HUES48 (cell line): ENCODE measurements at regions not wholly inside any gene's neighbourhood (a gene's known extent, or its start where the extent isn't known, plus 50 kb on each side); places are given as distances from the start of the nearest gene placed in this dataset.

Experiments used
- H3K27ac ChIP-seq: one replicate; pipeline ENCODE4 v1.7.0; 2013; ENCODE audit warnings: low read depth, low read length, inconsistent platforms
- H3K27me3 ChIP-seq: 2 replicates; pipeline ENCODE4 v1.6.1; 2013; ENCODE audit warnings: mild to moderate bottlenecking, low read length; ENCODE audit not compliant: control insufficient read depth, insufficient read depth
- H3K36me3 ChIP-seq: 2 replicates; pipeline ENCODE4 v1.6.1; 2013; ENCODE audit warnings: low read length; ENCODE audit not compliant: control insufficient read depth, insufficient read depth
- H3K4me1 ChIP-seq: 2 replicates; pipeline ENCODE4 v1.6.1; 2013; ENCODE audit warnings: mild to moderate bottlenecking, low read length; ENCODE audit not compliant: control insufficient read depth, insufficient read depth
- H3K4me3 ChIP-seq: 2 replicates; pipeline ENCODE4 v1.5.1; 2013; ENCODE audit warnings: mild to moderate bottlenecking, low read depth, low read length
- H3K9ac ChIP-seq: 2 replicates; pipeline ENCODE4 v1.6.1; 2013; ENCODE audit warnings: mild to moderate bottlenecking, low read depth, low read length, moderate library complexity
- H3K9me3 ChIP-seq: 2 replicates; pipeline ENCODE4 v1.6.1; 2013; ENCODE audit warnings: low read length; ENCODE audit not compliant: control insufficient read depth, insufficient read depth

DNA sequence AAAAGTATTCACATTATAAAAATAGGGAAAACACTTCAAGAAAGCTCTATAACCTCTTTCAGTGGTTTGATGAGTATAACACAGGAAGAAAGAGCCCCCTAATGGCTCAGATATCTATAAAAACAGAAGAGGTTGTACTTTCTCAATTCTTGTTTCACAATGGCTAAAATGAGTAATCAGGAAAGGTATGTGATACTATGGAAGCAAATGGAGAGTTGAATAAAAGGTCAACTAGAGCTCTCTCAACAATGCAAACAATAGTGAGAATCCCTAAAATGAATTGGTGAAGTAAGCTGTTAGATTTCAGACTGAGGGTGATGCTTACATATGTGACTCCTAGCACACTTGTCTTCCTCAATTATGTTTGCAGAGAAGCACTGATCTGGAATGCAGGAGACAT lies 584.6 kb upstream of the CDH18 start:
- no peaks in the 10 kb centered on the region for H3K36me3 ChIP-seq
- H3K9ac ChIP-seq: no peak overlapping the region
- no peak overlapping the region for H3K4me3 ChIP-seq
- H3K27me3 ChIP-seq: no peaks in the 10 kb centered on the region
- no peak overlapping the region for H3K27ac ChIP-seq
- no peaks in the 10 kb centered on the region for H3K9me3 ChIP-seq
- H3K4me1 ChIP-seq: peaks cover 4% of the 10 kb centered on the region; the same call in 1 of the 2 replicates

DNA sequence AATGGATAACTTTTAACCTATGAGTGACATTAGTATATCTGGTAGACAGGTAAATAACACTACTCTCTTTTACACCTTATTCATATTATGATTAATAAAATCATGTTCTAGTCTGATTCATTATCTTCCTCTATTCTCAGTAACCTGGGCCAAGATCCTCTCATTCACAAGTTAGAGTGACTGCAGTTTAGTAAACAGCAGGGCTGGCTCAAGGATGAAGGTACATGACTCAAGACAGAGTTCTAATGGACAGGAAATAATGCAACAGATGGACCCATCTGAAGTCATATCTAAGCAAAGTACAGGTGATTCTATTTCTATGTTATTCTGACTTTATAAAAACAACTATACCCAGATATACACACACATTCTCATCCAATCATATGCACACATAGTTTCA lies 582.5 kb upstream of the CDH18 start:
- no peak overlapping the region for H3K27ac ChIP-seq
- no peaks in the 10 kb centered on the region for H3K9me3 ChIP-seq
- H3K4me1 ChIP-seq: peaks cover 4% of the 10 kb centered on the region; the same call in 1 of the 2 replicates
- no peaks in the 10 kb centered on the region for H3K36me3 ChIP-seq
- H3K4me3 ChIP-seq: no peak overlapping the region
- H3K27me3 ChIP-seq: no peaks in the 10 kb centered on the region
- no peak overlapping the region for H3K9ac ChIP-seq

DNA sequence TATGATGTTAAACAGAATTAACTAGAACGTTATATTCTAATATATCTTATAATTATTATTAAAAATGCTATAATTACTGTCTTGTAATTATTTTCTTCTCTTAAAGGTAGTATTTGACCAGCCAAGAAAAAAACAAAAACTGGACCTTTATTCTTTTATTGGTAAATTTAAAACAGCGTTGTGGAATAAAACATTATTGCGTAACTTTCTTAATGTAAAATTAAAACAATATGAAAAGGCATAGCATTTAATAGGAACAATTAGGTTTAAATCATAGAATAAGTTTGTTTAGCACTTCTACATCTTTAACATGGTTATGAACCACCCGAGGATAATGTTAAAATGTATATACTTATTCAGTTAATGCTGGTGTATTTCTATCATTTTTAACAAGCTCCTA lies 574.5 kb upstream of the CDH18 start:
- no peak overlapping the region for H3K4me3 ChIP-seq
- H3K4me1 ChIP-seq: no peaks in the 10 kb centered on the region
- H3K9ac ChIP-seq: no peak overlapping the region
- H3K27ac ChIP-seq: no peak overlapping the region
- no peaks in the 10 kb centered on the region for H3K9me3 ChIP-seq
- H3K36me3 ChIP-seq: no peaks in the 10 kb centered on the region
- H3K27me3 ChIP-seq: no peaks in the 10 kb centered on the region

- Histone ChIP-seq H3K36me3 (no peaks in the 10 kb centered on the region), H3K27me3 (no peaks in the 10 kb centered on the region), H3K9me3 (no peaks in the 10 kb centered on the region), H3K4me1 (0 out of 2 replicates have a peak, but pooled peaks cover 4% of the 10 kb centered on the region), H3K9ac (no peak overlapping the region), H3K27ac (no peak overlapping the region), H3K4me3 (no peak overlapping the region)
Observed at GRCh38 chr5:20559845-20560244, 571.8 kb upstream of the CDH18 start.

GRCh38 chr5:20556115-20556763 lies 568.2 kb upstream of the CDH18 start:
- 0 out of 2 replicates have a peak, but pooled peaks cover 4% of the 10 kb centered on the region for H3K4me1 ChIP-seq
- H3K4me3 ChIP-seq: no peak overlapping the region

DNA sequence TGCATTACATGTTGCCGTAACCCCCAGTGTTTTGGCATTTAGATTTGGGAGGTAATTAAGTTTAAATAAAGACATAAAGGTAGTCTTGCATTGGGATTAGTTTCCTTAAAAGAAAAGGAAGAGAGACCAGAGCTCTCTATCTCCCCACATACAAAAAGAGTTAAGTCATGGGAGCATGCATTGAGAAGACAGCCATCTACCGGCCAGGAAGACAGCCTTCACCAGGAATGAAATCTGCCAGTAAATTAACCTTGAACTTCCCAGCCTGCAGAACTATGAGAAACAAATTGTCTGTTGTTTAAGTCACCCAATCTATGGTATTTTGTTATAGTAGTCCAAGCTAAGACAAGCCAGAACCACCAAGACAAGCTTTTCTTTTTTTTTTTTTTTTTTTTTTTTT lies 567.0 kb upstream of the CDH18 start:
- no peak overlapping the region for H3K27ac ChIP-seq
- no peaks in the 10 kb centered on the region for H3K27me3 ChIP-seq
- H3K4me1 ChIP-seq: 0 out of 2 replicates have a peak, but pooled peaks cover 4% of the 10 kb centered on the region
- H3K4me3 ChIP-seq: no peak overlapping the region
- no peaks in the 10 kb centered on the region for H3K36me3 ChIP-seq
- H3K9me3 ChIP-seq: no peaks in the 10 kb centered on the region
- no peak overlapping the region for H3K9ac ChIP-seq

More at GRCh38 chr5:20556115-20556763, 568.2 kb upstream of the CDH18 start:
- H3K9ac ChIP-seq: no peak overlapping the region
- H3K9me3 ChIP-seq: no peaks in the 10 kb centered on the region
- H3K27ac ChIP-seq: no peak overlapping the region
- no peaks in the 10 kb centered on the region for H3K36me3 ChIP-seq
- no peaks in the 10 kb centered on the region for H3K27me3 ChIP-seq

DNA sequence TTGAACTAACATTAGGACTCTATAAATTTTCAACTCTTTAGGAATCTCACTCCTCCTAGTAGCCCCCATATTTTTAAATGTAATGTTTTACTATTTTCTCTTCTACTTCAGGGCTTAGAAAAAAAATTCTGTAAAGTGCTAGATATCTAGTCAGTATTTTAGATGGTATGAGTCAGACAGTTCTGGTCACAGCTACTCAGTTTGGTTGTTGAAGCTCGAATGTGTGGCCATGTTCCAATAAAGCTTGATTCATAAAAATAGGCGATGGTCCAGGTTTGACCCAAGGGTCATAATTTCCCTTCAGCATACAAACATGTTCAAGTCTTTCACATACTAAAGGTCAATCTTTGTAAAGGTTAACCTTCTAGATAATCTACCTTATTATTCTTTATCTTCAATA lies 566.0 kb upstream of the CDH18 start:
- Histone ChIP-seq H3K27ac (no peak overlapping the region), H3K9me3 (no peaks in the 10 kb centered on the region), H3K36me3 (no peaks in the 10 kb centered on the region), H3K27me3 (no peaks in the 10 kb centered on the region), H3K4me3 (no peak overlapping the region), H3K4me1 (0 out of 2 replicates have a peak, but pooled peaks cover 4% of the 10 kb centered on the region), H3K9ac (no peak overlapping the region)

DNA sequence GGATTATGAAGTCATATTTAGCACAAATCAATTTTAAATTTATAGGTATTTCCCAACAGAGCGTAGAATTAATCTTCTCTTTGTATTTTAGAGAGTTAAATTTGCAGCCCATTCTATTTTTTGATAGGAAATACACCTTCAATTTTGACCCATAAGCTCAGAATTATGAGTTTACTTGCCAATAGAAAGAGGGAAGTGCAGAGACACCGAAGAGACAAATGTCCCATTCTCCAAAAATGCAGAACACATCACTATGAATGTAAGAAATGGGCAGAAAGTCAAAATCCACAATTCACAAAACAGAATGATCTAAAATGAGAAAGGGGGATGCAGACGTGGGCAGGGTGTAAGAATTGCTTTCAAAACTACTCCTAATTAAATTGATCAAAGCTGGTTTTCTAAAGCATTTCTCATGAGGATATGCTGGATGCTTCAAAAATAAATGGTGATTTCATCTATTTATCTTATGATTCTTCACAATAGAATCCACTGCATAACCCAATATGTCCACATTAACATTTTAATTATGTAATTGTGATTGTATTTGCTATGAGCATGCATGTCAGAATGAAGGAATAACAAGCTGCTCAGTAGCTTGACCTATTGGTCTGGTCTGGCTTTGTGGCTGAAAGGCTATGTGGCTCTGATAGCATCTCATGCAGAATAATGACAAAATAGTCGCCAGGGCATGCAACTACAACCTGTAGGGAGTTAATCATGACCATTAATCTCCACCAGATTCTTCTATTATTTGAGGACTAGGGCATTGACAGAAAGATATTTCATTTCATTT lies 550.1 kb upstream of the CDH18 start:
- Histone ChIP-seq H3K27me3 (no peaks in the 10 kb centered on the region), H3K36me3 (no peaks in the 10 kb centered on the region), H3K9me3 (no peaks in the 10 kb centered on the region), H3K27ac (no peak overlapping the region), H3K4me1 (no peaks in the 10 kb centered on the region), H3K4me3 (no peak overlapping the region), H3K9ac (no peak overlapping the region)

DNA sequence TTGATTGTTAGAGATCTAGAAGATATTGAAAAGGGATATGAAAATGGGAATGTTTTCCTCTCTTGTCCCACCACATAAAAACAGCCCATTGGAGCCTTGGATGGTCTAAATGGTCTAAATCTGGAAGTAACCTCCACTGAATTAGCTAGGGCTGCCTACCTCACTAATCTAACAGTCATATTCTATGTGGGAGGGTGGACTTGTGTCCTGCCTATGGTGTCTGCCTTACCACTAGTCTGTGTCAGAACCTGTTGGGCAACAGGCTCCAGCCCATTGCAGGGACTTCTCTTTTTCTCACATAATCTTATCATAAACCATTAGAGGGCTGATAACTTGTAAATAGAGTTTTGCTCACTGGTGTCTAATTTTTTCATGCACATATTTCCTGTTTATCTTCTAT lies 548.8 kb upstream of the CDH18 start:
- Histone ChIP-seq H3K27ac (no peak overlapping the region), H3K36me3 (no peaks in the 10 kb centered on the region)

GRCh38 chr5:20536341-20536740 lies 548.3 kb upstream of the CDH18 start:
- Histone ChIP-seq H3K27ac (no peak overlapping the region), H3K9ac (no peak overlapping the region), H3K9me3 (no peaks in the 10 kb centered on the region), H3K4me1 (no peaks in the 10 kb centered on the region), H3K4me3 (no peak overlapping the region), H3K36me3 (no peaks in the 10 kb centered on the region), H3K27me3 (no peaks in the 10 kb centered on the region)

More for the DNA sequence above, 548.8 kb upstream of the CDH18 start:
- no peaks in the 10 kb centered on the region for H3K4me1 ChIP-seq
- no peak overlapping the region for H3K4me3 ChIP-seq
- H3K9ac ChIP-seq: no peak overlapping the region
- no peaks in the 10 kb centered on the region for H3K27me3 ChIP-seq
- H3K9me3 ChIP-seq: no peaks in the 10 kb centered on the region

DNA sequence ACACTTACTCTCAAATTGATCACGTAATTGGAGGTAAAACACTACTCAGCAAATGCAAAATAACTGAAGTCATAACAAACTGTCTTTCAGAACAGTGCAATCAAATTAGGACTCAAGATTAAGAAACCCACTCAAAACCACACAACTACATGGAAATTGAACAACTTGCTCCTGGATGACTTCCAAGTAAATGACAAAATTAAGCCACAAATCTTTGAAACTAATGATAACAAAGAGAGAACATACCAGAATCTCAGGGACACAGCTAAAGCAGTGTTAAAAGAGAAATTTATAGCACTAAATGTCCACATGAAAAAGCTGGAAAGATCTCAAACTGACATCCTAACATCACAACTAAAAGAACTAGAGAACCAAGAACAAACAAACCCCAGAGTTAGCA lies 540.5 kb upstream of the CDH18 start:
- no peak overlapping the region for H3K27ac ChIP-seq
- no peak overlapping the region for H3K4me3 ChIP-seq
- H3K9ac ChIP-seq: no peak overlapping the region
- H3K4me1 ChIP-seq: no peaks in the 10 kb centered on the region
- no peaks in the 10 kb centered on the region for H3K36me3 ChIP-seq
- H3K27me3 ChIP-seq: no peaks in the 10 kb centered on the region
- no peaks in the 10 kb centered on the region for H3K9me3 ChIP-seq
